SK-N-SH treated with all-trans-retinoic acid at 6 μM for 48 hours (cell line): ENCODE measurements at regions not wholly inside any gene's neighbourhood (a gene's known extent, or its start where the extent isn't known, plus 50 kb on each side); places are given as distances from the start of the nearest gene placed in this dataset.

ENCODE experiments used
- ATAC-seq: fragments of 200-7000 bp; cut with Tn5 transposase; 3 replicates; pipeline ENCODE4 v1.9.1; 2020; ENCODE audit warnings: mild to moderate bottlenecking, moderate library complexity
- BACH2 ChIP-seq: fragments of 250-450 bp; sonication (Bioruptor Pico); IDR thresholded peaks from 2 replicates; pipeline ENCODE4 v1.9.0; 2021; ENCODE audit warnings: mild to moderate bottlenecking, borderline replicate concordance
- CSDC2 ChIP-seq: fragments of 250-450 bp; sonication (Bioruptor Pico); IDR thresholded peaks from 2 replicates; pipeline ENCODE4 v1.5.0; 2020; ENCODE audit warnings: mild to moderate bottlenecking, moderate library complexity
- ESRRG ChIP-seq: fragments of 250-450 bp; sonication (Bioruptor Pico); IDR thresholded peaks from 2 replicates; pipeline ENCODE4 v1.6.1; 2021; ENCODE audit warnings: mild to moderate bottlenecking
- GLIS3 ChIP-seq: fragments of 250-450 bp; sonication (Bioruptor Pico); IDR thresholded peaks from 2 replicates; pipeline ENCODE4 v1.5.0; 2020; ENCODE audit warnings: mild to moderate bottlenecking, moderate library complexity
- ISL1 ChIP-seq: fragments of 250-450 bp; sonication (Bioruptor Pico); IDR thresholded peaks from 2 replicates; pipeline ENCODE4 v2.1.2; 2022; ENCODE audit warnings: mild to moderate bottlenecking, moderate library complexity
- OSR1 ChIP-seq: fragments of 250-450 bp; sonication (Bioruptor Pico); IDR thresholded peaks from 2 replicates; pipeline ENCODE4 v1.8.0; 2022; ENCODE audit warnings: moderate library complexity, mild to moderate bottlenecking, inconsistent platforms
- PPARA ChIP-seq: fragments of 250-450 bp; sonication (Bioruptor Pico); IDR thresholded peaks from 2 replicates; pipeline ENCODE4 v1.5.0; 2020; ENCODE audit warnings: mild to moderate bottlenecking, borderline replicate concordance
- RARB ChIP-seq: fragments of 250-450 bp; sonication (Bioruptor Pico); IDR thresholded peaks from 2 replicates; pipeline ENCODE4 v1.8.0; 2021; ENCODE audit warnings: mild to moderate bottlenecking, moderate library complexity
- TCF4 ChIP-seq: fragments of 250-450 bp; sonication (Bioruptor Pico); IDR thresholded peaks from 2 replicates; pipeline ENCODE4 v1.8.0; 2021; ENCODE audit warnings: mild to moderate bottlenecking, moderate library complexity, borderline replicate concordance
- TOX ChIP-seq: fragments of 250-450 bp; sonication (Bioruptor Pico); IDR thresholded peaks from 2 replicates; pipeline ENCODE4 v1.8.0; 2021; ENCODE audit warnings: mild to moderate bottlenecking, moderate library complexity, borderline replicate concordance
- ZC3H10 ChIP-seq: fragments of 250-450 bp; sonication (Bioruptor Pico); IDR thresholded peaks from 2 replicates; pipeline ENCODE4 v1.5.1; 2021; ENCODE audit warnings: mild to moderate bottlenecking, moderate library complexity
- ZFP3 ChIP-seq: fragments of 250-450 bp; sonication (Bioruptor Pico); IDR thresholded peaks from 2 replicates; pipeline ENCODE4 v1.5.0; 2020; ENCODE audit warnings: mild to moderate bottlenecking, moderate library complexity
- ZFP30 ChIP-seq: fragments of 450-650 bp; formaldehyde crosslinking; IDR thresholded peaks from 2 replicates; pipeline ENCODE4 v1.5.0; 2022; ENCODE audit warnings: mild to moderate bottlenecking, moderate library complexity
- ZNF565 ChIP-seq: fragments of 450-650 bp; formaldehyde crosslinking; conservative IDR thresholded peaks from 2 replicates; pipeline ENCODE4 v1.5.0; 2020; ENCODE audit warnings: low read depth, mild to moderate bottlenecking, moderate library complexity
- ZNF70 ChIP-seq: fragments of 450-650 bp; formaldehyde crosslinking; IDR thresholded peaks from 2 replicates; pipeline ENCODE4 v1.5.0; 2020; ENCODE audit warnings: mild to moderate bottlenecking, moderate library complexity
- ZNF8 ChIP-seq: fragments of 450-650 bp; formaldehyde crosslinking; IDR thresholded peaks from 2 replicates; pipeline ENCODE4 v1.5.0; 2020; ENCODE audit warnings: mild to moderate bottlenecking, moderate library complexity
- TF ChIP-seq, protein P1 (sequence below): fragments of 250-450 bp; sonication (Bioruptor Pico); IDR thresholded peaks from 2 replicates; pipeline ENCODE4 v1.5.1; 2020; ENCODE audit warnings: low read depth, mild to moderate bottlenecking, moderate library complexity
- TF ChIP-seq, protein P2 (sequence below): fragments of 250-450 bp; sonication (Bioruptor Pico); IDR thresholded peaks from 2 replicates; pipeline ENCODE4 v1.5.1; 2021; ENCODE audit warnings: mild to moderate bottlenecking, moderate library complexity
- TF ChIP-seq, protein P3 (sequence below): fragments of 250-450 bp; sonication (Bioruptor Pico); IDR thresholded peaks from 2 replicates; pipeline ENCODE4 v1.5.0; 2020; ENCODE audit warnings: mild to moderate bottlenecking, moderate library complexity
- TF ChIP-seq, protein P4 (sequence below): fragments of 250-450 bp; sonication (Bioruptor Pico); IDR thresholded peaks from 2 replicates; pipeline ENCODE4 v1.8.0; 2021; ENCODE audit warnings: low read depth, mild to moderate bottlenecking, moderate library complexity, borderline replicate concordance
- TF ChIP-seq, protein P5 (sequence below): fragments of 250-450 bp; sonication (Bioruptor Pico); IDR thresholded peaks from 2 replicates; pipeline ENCODE4 v1.8.0; 2020; ENCODE audit warnings: mild to moderate bottlenecking, moderate library complexity, borderline replicate concordance

DNA sequence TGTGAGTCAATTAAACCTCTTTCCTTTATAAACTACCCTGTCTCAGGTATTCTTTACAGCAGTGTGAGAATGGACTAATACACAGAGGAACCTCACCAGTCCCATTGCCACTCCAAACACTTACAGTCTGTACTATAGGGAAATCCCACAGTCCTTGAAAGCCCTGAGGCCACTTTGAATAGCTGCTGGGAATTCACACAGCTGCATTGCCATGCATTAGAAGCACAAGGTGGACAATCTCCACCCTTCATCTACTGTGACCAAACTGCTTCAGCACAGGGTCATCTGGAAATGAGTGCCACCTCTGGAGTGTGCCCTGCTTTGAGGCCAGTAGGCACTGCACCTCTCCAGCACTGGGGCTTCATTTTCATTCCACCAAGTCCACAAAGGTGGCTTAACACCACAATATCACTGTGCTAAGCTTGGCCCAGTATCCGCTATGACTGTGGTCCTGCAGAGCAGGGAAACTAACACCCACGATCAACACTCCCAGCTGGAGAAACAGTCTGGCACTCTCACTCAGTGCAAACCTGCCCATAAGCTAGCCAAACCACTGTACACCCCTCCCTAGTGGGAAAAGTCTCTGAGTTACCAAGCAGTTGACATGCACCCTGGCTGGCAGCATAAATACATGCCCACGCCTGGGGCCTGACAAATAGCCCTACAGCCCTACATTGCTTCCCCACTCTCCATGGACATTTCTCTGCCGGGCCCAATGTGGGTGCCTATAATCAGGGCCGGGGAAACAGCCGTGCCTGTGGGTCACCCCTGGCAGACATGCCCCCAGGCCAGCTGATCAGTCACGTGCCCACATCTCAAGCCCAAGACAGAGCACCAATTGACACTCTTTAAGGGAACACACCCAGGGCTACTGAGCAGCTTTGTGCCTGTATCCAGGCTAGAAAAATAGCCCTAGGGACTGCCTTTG, 294.3 kb upstream of the MGAT4C start:
- no peak for TF ChIP-seq ZC3H10
- TF ChIP-seq TCF4 (CRISPR knock-in tag): no peak
- TF ChIP-seq PPARA: no peak
- TF ChIP-seq RARB: no peak

DNA sequence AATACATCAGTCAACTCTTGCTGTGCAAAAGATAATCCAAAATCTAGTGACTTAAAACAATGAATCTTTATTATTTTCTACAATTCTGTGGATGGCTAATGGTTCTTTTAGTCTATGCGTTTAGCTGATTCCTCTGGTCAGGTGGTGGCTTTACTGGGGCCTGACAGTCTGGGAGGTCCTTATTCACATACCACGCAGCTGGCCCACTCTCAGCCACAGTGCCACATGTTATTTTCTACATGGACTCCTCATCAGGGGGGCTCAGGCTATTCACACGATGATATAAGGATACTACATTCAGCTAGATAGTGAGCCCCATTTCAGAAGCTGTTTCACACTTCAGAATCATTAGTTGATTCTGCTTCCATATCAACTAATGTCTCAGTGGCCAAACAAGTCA, 287.5 kb upstream of the MGAT4C start:
- no peak for ATAC-seq
- no peak for TF ChIP-seq ZC3H10
- no peak for TF ChIP-seq ZNF8
- TF ChIP-seq ISL1 (CRISPR knock-in tag): no peak
- no peak for TF ChIP-seq ZNF70 (CRISPR knock-in tag)
- TF ChIP-seq TCF4 (CRISPR knock-in tag): no peak
- TF ChIP-seq, protein P1, sequence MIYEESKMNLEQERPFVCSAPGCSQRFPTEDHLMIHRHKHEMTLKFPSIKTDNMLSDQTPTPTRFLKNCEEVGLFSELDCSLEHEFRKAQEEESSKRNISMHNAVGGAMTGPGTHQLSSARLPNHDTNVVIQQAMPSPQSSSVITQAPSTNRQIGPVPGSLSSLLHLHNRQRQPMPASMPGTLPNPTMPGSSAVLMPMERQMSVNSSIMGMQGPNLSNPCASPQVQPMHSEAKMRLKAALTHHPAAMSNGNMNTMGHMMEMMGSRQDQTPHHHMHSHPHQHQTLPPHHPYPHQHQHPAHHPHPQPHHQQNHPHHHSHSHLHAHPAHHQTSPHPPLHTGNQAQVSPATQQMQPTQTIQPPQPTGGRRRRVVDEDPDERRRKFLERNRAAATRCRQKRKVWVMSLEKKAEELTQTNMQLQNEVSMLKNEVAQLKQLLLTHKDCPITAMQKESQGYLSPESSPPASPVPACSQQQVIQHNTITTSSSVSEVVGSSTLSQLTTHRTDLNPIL (CRISPR knock-in tag): no peak
- TF ChIP-seq ESRRG (CRISPR knock-in tag): no peak
- TF ChIP-seq, protein P2, sequence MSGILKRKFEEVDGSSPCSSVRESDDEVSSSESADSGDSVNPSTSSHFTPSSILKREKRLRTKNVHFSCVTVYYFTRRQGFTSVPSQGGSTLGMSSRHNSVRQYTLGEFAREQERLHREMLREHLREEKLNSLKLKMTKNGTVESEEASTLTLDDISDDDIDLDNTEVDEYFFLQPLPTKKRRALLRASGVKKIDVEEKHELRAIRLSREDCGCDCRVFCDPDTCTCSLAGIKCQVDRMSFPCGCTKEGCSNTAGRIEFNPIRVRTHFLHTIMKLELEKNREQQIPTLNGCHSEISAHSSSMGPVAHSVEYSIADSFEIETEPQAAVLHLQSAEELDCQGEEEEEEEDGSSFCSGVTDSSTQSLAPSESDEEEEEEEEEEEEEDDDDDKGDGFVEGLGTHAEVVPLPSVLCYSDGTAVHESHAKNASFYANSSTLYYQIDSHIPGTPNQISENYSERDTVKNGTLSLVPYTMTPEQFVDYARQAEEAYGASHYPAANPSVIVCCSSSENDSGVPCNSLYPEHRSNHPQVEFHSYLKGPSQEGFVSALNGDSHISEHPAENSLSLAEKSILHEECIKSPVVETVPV (CRISPR knock-in tag): no peak
- no peak for TF ChIP-seq RARB
- TF ChIP-seq ZFP3 (CRISPR knock-in tag): no peak
- no peak for TF ChIP-seq ZFP30 (CRISPR knock-in tag)
- no peak for TF ChIP-seq CSDC2 (CRISPR knock-in tag)
- no peak for TF ChIP-seq OSR1 (CRISPR knock-in tag)

More for the DNA sequence above, 294.3 kb upstream of the MGAT4C start:
- ATAC-seq: no peak

DNA sequence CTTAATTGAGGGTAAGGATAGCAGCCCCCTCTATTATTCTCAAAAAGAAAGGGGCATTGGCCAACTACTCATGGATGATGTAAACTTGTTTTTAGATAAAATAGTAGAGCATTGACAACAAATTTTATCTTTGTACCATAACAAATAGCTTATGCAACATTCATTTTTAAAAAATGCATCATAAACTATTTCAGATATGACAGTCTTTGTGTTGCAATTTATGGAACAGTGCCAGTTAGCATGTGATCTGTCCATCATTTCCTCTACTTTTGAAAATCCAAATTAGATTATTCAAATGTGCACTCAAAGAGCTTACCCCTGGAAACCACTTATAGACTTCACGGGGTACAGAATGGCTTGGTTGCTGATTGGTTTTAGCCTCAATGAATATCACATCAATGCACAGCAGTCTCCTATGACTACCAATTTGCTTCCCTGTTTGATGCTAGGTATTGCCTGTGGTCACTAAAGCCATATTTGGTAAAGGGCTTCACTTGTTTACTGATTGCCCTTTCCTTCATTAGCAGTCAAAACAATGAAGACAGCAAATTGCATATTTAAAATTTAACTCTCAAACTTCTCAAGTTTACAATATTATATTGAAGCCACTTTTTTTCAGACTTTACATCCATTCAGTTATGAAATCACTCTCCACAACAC, 274.9 kb upstream of the MGAT4C start:
- TF ChIP-seq TCF4 (CRISPR knock-in tag) (no peak), BACH2 (no peak), ZNF565 (CRISPR knock-in tag) (no peak), TOX (CRISPR knock-in tag) (no peak)
- TF ChIP-seq, protein P1 (CRISPR knock-in tag): no peak
- TF ChIP-seq, all 23 proteins: peak for 0
- no peak for ATAC-seq

DNA sequence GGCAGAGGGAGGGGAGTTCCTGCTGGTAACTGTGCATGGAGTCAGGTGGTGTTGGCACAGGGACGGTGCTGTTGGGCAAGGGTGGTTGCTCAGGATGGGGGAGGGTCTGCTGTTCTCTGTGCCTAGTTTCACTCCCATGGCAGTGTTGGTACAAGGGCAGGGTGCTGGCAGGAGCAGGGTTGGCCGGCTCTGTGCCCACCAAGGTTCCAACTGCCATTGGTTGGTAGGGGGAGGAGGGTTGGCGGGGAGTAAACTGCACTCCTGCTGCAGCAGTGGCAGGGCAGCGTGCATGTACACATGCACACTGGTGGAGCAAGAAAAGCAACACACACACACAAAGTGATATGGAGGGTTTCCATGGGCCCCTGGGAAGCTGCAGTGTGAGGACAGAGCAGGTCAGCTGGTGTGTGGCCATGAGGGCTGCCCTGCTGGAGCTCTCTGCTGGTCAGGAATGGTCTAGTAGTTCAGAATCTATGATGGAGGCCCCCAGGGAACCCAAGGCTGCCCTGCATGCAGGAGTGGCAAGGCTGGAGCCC, 269.9 kb upstream of the MGAT4C start:
- no peak for ATAC-seq
- TF ChIP-seq, protein P3, sequence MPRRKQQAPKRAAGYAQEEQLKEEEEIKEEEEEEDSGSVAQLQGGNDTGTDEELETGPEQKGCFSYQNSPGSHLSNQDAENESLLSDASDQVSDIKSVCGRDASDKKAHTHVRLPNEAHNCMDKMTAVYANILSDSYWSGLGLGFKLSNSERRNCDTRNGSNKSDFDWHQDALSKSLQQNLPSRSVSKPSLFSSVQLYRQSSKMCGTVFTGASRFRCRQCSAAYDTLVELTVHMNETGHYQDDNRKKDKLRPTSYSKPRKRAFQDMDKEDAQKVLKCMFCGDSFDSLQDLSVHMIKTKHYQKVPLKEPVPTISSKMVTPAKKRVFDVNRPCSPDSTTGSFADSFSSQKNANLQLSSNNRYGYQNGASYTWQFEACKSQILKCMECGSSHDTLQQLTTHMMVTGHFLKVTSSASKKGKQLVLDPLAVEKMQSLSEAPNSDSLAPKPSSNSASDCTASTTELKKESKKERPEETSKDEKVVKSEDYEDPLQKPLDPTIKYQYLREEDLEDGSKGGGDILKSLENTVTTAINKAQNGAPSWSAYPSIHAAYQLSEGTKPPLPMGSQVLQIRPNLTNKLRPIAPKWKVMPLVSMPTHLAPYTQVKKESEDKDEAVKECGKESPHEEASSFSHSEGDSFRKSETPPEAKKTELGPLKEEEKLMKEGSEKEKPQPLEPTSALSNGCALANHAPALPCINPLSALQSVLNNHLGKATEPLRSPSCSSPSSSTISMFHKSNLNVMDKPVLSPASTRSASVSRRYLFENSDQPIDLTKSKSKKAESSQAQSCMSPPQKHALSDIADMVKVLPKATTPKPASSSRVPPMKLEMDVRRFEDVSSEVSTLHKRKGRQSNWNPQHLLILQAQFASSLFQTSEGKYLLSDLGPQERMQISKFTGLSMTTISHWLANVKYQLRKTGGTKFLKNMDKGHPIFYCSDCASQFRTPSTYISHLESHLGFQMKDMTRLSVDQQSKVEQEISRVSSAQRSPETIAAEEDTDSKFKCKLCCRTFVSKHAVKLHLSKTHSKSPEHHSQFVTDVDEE (CRISPR knock-in tag): no peak
- TF ChIP-seq PPARA (no peak), GLIS3 (CRISPR knock-in tag) (no peak), ZNF70 (CRISPR knock-in tag) (no peak), ESRRG (CRISPR knock-in tag) (no peak), ZFP30 (CRISPR knock-in tag) (no peak), ISL1 (CRISPR knock-in tag) (no peak), TOX (CRISPR knock-in tag) (no peak), CSDC2 (CRISPR knock-in tag) (no peak), RARB (no peak), ZFP3 (CRISPR knock-in tag) (no peak), ZNF565 (CRISPR knock-in tag) (no peak), BACH2 (no peak)
- TF ChIP-seq, protein P4, sequence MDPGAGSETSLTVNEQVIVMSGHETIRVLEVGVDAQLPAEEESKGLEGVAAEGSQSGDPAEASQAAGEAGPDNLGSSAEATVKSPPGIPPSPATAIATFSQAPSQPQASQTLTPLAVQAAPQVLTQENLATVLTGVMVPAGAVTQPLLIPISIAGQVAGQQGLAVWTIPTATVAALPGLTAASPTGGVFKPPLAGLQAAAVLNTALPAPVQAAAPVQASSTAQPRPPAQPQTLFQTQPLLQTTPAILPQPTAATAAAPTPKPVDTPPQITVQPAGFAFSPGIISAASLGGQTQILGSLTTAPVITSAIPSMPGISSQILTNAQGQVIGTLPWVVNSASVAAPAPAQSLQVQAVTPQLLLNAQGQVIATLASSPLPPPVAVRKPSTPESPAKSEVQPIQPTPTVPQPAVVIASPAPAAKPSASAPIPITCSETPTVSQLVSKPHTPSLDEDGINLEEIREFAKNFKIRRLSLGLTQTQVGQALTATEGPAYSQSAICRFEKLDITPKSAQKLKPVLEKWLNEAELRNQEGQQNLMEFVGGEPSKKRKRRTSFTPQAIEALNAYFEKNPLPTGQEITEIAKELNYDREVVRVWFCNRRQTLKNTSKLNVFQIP (CRISPR knock-in tag): no peak
- TF ChIP-seq, protein P5, sequence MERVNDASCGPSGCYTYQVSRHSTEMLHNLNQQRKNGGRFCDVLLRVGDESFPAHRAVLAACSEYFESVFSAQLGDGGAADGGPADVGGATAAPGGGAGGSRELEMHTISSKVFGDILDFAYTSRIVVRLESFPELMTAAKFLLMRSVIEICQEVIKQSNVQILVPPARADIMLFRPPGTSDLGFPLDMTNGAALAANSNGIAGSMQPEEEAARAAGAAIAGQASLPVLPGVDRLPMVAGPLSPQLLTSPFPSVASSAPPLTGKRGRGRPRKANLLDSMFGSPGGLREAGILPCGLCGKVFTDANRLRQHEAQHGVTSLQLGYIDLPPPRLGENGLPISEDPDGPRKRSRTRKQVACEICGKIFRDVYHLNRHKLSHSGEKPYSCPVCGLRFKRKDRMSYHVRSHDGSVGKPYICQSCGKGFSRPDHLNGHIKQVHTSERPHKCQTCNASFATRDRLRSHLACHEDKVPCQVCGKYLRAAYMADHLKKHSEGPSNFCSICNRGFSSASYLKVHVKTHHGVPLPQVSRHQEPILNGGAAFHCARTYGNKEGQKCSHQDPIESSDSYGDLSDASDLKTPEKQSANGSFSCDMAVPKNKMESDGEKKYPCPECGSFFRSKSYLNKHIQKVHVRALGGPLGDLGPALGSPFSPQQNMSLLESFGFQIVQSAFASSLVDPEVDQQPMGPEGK (CRISPR knock-in tag): no peak
- TF ChIP-seq, protein P1 (CRISPR knock-in tag): no peak
